Smooth muscle cell (in vitro differentiated cells): ENCODE measurements at regions not wholly inside any gene's neighbourhood (a gene's known extent, or its start where the extent isn't known, plus 50 kb on each side); places are given as distances from the start of the nearest gene placed in this dataset.

Experiments used
- DNase-seq: peaks from one replicate; lab custom pipeline; 2025; ENCODE audit not compliant: unreplicated experiment; lab: John Stamatoyannopoulos, UW
- H2AFZ ChIP-seq: fragments of 200-600 bp; sonication (generic); 2 replicates; pipeline ENCODE4 v1.6.0; 2016; ENCODE audit warnings: antibody characterized with exemption, low read depth, mild to moderate bottlenecking
- H3F3A ChIP-seq: fragments of 200-600 bp; sonication (generic); 2 replicates; pipeline ENCODE4 v1.6.0; 2017; ENCODE audit warnings: antibody characterized with exemption, low read depth
- H3K27ac ChIP-seq: fragments of 200-600 bp; sonication (generic); 2 replicates; pipeline ENCODE4 v1.5.1; 2016; ENCODE audit warnings: low read depth, mild to moderate bottlenecking
- H3K27me3 ChIP-seq: fragments of 200-600 bp; sonication (generic); 2 replicates; pipeline ENCODE4 v1.6.1; 2016; ENCODE audit warnings: low read depth, mild to moderate bottlenecking
- H3K36me3 ChIP-seq: fragments of 200-600 bp; sonication (generic); 2 replicates; pipeline ENCODE4 v1.5.1; 2016; ENCODE audit warnings: low read depth
- H3K4me1 ChIP-seq: fragments of 200-600 bp; sonication (generic); 2 replicates; pipeline ENCODE4 v1.5.1; 2016; ENCODE audit warnings: low read depth
- H3K4me2 ChIP-seq: fragments of 200-600 bp; sonication (generic); 2 replicates; pipeline ENCODE4 v1.6.0; 2016; ENCODE audit warnings: mild to moderate bottlenecking
- H3K4me3 ChIP-seq: fragments of 200-600 bp; sonication (generic); 2 replicates; pipeline ENCODE4 v1.5.1; 2016; ENCODE audit warnings: mild to moderate bottlenecking
- H3K79me2 ChIP-seq: fragments of 200-600 bp; sonication (generic); 2 replicates; pipeline ENCODE4 v1.6.0; 2016; ENCODE audit warnings: low read depth, mild to moderate bottlenecking
- H3K9ac ChIP-seq: fragments of 200-600 bp; sonication (generic); 2 replicates; pipeline ENCODE4 v1.6.0; 2016; ENCODE audit warnings: low read depth
- H3K9me3 ChIP-seq: fragments of 200-600 bp; sonication (generic); replicated peaks from 2 replicates; pipeline ENCODE4 v1.5.1; 2016; ENCODE audit warnings: low read depth
- H4K20me1 ChIP-seq: fragments of 200-600 bp; sonication (generic); 2 replicates; pipeline ENCODE4 v1.6.0; 2016; ENCODE audit warnings: low read depth
- WGBS: methylation state at CpG from one replicate; pipeline ENCODE4 v1.1.7; 2016; ENCODE audit warnings: low lambda C conversion rate; 5-methylcytosine and 5-hydroxymethylcytosine counted together
- TF ChIP-seq, protein P1 (sequence below): fragments of 200-600 bp; sonication (generic); IDR thresholded peaks from 2 replicates; pipeline ENCODE4 v1.5.1; 2017; ENCODE audit warnings: borderline replicate concordance, mild to moderate bottlenecking, antibody characterized with exemption; ENCODE audit not compliant: insufficient read depth, poor library complexity, severe bottlenecking

GRCh38 chr13:111029957-111030609 is 85.0 kb upstream of the ARHGEF7 start:
- WGBS = 92% methylated on average over 29 of the region's 29 CpGs
- no peaks in the 10 kb centered on the region for H3K27me3 ChIP-seq
- H3K27ac ChIP-seq = no peak overlapping the region
- H3F3A ChIP-seq = no peaks in the 10 kb centered on the region
- no peak overlapping the region for H3K4me3 ChIP-seq
- H3K9me3 ChIP-seq = no peaks in the 10 kb centered on the region
- TF ChIP-seq, protein P1, sequence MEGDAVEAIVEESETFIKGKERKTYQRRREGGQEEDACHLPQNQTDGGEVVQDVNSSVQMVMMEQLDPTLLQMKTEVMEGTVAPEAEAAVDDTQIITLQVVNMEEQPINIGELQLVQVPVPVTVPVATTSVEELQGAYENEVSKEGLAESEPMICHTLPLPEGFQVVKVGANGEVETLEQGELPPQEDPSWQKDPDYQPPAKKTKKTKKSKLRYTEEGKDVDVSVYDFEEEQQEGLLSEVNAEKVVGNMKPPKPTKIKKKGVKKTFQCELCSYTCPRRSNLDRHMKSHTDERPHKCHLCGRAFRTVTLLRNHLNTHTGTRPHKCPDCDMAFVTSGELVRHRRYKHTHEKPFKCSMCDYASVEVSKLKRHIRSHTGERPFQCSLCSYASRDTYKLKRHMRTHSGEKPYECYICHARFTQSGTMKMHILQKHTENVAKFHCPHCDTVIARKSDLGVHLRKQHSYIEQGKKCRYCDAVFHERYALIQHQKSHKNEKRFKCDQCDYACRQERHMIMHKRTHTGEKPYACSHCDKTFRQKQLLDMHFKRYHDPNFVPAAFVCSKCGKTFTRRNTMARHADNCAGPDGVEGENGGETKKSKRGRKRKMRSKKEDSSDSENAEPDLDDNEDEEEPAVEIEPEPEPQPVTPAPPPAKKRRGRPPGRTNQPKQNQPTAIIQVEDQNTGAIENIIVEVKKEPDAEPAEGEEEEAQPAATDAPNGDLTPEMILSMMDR = no peak
- no peak overlapping the region for H3K4me2 ChIP-seq
- H3K36me3 ChIP-seq = no peaks in the 10 kb centered on the region
- no peak overlapping the region for H3K9ac ChIP-seq
- DNase-seq = no peak
- no peaks in the 10 kb centered on the region for H3K4me1 ChIP-seq
- H4K20me1 ChIP-seq = no peaks in the 10 kb centered on the region
- H3K79me2 ChIP-seq = no peaks in the 10 kb centered on the region
- no peak overlapping the region for H2AFZ ChIP-seq

DNA sequence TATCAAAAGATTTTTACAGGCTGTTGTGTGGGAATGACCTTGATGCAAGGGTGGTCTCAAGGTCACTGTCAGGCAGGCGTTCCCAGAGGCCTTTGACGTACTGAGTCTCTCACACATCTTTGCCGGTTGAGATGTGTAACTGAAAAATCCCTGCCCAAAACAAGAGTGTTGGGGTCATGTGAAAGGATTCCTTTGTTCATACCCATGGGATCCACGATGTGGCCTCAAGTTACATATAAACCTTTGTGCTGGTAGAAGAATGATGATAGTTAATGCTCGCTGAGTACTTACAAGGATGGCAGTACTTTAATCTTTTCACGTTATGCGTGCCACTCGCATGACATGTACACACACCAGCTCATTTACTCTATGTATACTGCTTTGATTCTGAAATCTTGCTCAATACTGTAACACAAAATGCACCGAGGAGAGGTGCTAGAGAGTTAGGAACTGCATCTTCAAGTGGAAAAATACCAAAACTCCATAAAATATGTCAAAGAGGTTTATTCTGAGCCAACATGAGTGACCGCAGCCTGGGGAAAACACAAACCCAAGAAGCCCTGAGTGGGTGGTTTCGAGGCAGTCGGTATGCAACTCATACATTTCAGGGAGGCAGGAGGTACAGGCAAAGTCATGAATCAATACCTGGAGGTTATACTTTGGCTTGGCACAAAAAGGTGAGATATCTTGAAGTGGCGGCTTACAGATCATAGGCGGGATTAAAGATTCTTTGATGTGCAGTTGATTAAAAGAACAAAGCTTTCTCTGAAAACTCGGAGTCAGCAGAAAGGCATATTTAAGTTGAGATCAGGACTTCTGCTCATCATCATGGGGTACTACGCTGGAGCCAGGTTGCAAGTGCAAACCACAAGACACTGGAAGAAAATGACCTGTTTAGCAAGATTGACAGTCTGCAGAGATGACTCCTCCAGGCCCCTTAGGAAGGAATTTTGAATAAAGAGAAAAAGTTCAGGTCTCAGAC is 87.4 kb upstream of the ARHGEF7 start:
- H3K36me3 ChIP-seq = no peaks in the 10 kb centered on the region
- 83% methylated on average over 16 of the region's 16 CpGs for WGBS
- H3K27me3 ChIP-seq = no peaks in the 10 kb centered on the region
- DNase-seq = no peak
- H3F3A ChIP-seq = no peaks in the 10 kb centered on the region
- H3K9me3 ChIP-seq = no peaks in the 10 kb centered on the region
- H2AFZ ChIP-seq = no peak overlapping the region
- H3K27ac ChIP-seq = no peak overlapping the region
- H3K4me2 ChIP-seq = no peak overlapping the region
- H4K20me1 ChIP-seq = no peaks in the 10 kb centered on the region
- TF ChIP-seq, protein P1 = no peak
- H3K4me1 ChIP-seq = no peaks in the 10 kb centered on the region
- H3K79me2 ChIP-seq = no peaks in the 10 kb centered on the region
- no peak overlapping the region for H3K4me3 ChIP-seq
- H3K9ac ChIP-seq = no peak overlapping the region

DNA sequence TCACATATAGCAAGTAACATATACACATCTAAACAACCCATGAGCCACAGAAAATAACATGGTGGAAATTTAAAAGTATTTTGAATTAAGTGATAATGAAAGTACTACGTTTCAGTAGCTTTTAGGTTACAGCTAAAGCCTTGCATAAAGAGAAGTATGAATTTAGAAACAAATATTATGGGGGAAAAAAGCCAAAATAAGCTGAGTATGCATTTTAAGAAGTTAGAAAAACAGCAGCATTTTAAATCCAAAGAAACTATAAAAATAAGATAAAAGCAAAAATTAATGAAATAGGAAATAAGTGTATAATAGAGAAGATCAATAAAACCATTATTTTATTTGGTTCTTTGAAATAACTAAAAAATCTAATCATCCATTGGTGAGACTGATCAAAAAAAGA is 89.8 kb upstream of the ARHGEF7 start:
- H3K4me3 ChIP-seq = no peak overlapping the region
- 91% methylated on average over 1 of the region's 1 CpG for WGBS
- H3K36me3 ChIP-seq = no peaks in the 10 kb centered on the region
- H3K9ac ChIP-seq = no peak overlapping the region
- DNase-seq = no peak
- H2AFZ ChIP-seq = no peak overlapping the region
- H3F3A ChIP-seq = no peaks in the 10 kb centered on the region
- peaks cover 11% of the 10 kb centered on the region for H3K9me3 ChIP-seq
- H3K4me1 ChIP-seq = no peaks in the 10 kb centered on the region
- no peak overlapping the region for H3K27ac ChIP-seq
- H3K4me2 ChIP-seq = no peak overlapping the region
- H3K79me2 ChIP-seq = no peaks in the 10 kb centered on the region
- H4K20me1 ChIP-seq = no peaks in the 10 kb centered on the region
- TF ChIP-seq, protein P1 = no peak
- H3K27me3 ChIP-seq = no peaks in the 10 kb centered on the region
